ENCODE measurements at regions not wholly inside any gene's neighbourhood (a gene's known extent, or its start where the extent isn't known, plus 50 kb on each side); places are given as distances from the start of the nearest gene placed in this dataset.
"Not testable (repeated sequence)": the region's sequence is repeated elsewhere in the genome, so short reads cannot be mapped to it uniquely, and the experiment has no call there.

- H3K4me1 ChIP-seq; H3K27me3 ChIP-seq; H3K4me3 ChIP-seq; intact Hi-C loops (cut with DNase I); H3K36me3 ChIP-seq; H3K9me3 ChIP-seq: not testable (repeated sequence)
- peak overlapping the region in 4 of 12 donors; percentile 38 to 53 (median 44) for H3K27ac ChIP-seq
- TF ChIP-seq, protein P1, sequence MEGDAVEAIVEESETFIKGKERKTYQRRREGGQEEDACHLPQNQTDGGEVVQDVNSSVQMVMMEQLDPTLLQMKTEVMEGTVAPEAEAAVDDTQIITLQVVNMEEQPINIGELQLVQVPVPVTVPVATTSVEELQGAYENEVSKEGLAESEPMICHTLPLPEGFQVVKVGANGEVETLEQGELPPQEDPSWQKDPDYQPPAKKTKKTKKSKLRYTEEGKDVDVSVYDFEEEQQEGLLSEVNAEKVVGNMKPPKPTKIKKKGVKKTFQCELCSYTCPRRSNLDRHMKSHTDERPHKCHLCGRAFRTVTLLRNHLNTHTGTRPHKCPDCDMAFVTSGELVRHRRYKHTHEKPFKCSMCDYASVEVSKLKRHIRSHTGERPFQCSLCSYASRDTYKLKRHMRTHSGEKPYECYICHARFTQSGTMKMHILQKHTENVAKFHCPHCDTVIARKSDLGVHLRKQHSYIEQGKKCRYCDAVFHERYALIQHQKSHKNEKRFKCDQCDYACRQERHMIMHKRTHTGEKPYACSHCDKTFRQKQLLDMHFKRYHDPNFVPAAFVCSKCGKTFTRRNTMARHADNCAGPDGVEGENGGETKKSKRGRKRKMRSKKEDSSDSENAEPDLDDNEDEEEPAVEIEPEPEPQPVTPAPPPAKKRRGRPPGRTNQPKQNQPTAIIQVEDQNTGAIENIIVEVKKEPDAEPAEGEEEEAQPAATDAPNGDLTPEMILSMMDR (IDR thresholded peaks at IDR 0.05) = peak; percentile 25 to 59 (median 42)
- ATAC-seq (peak; percentile 50 to 66 (median 62)), DNase-seq (peak; percentile 82 to 90 (median 88))
- WGBS, 4 donors = 2 to 13% (median 9%) methylated on average over 8 to 13 of the region's 16 CpGs; no CpG with 5 or more reads in 1 of the 4 donors
Observed at GRCh38 chr21:5123655-5124054, 5397.7 kb upstream of the TPTE start.

DNA sequence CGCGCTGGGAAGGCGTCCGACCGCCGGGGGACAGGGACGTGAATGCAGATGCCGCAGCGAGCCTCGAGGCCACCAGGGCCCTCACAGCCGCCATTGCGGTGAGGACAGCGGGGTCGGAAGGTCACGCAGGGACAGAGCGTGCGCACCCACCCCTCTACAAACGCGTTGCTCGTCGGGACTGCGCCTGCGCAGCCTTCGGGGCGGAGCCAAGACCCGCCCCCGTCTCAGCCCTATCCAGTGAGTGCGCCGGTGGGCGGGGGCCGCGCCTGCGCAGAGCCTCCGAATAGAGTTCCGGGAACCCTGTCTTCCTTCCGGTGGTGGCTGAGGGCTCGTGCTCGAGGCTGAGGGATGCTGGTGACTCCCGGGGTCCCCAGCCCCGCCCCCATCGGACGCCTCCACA, 5393.1 kb upstream of the TPTE start:
- H3K4me1 ChIP-seq, H3K9me3 ChIP-seq: not testable (repeated sequence)
- 0 to 1% methylated on average over 25 to 37 of the region's 42 CpGs; no CpG with 5 or more reads in 2 of the 4 donors for WGBS, 4 donors

GRCh38 chr21:5133824-5134223, 5387.6 kb upstream of the TPTE start:
- H3K36me3 ChIP-seq; H3K9me3 ChIP-seq; H3K4me3 ChIP-seq; H3K4me1 ChIP-seq; ATAC-seq; intact Hi-C loops (cut with DNase I); DNase-seq; H3K27me3 ChIP-seq; H3K27ac ChIP-seq: not testable (repeated sequence)
- WGBS, 4 donors = 87% methylated on average over 3 of the region's 19 CpGs; no CpG with 5 or more reads in 3 of the 4 donors

More for the DNA sequence above, 5393.1 kb upstream of the TPTE start:
- H3K27me3 ChIP-seq; intact Hi-C loops (cut with DNase I); H3K36me3 ChIP-seq: not testable (repeated sequence)
- ATAC-seq (peak; percentile 89 to 96 (median 93)), DNase-seq (peak; percentile 93 to 99 (median 97))
- peak overlapping the region in 10 of 12 donors; percentile 54 to 82 (median 74) for H3K27ac ChIP-seq
- peak overlapping the region in 10 of 12 donors; percentile 37 to 63 (median 54) for H3K4me3 ChIP-seq
- peak in 1 of 2 donors; percentile 34 for TF ChIP-seq POLR2A (IDR thresholded peaks at IDR 0.05)

DNA sequence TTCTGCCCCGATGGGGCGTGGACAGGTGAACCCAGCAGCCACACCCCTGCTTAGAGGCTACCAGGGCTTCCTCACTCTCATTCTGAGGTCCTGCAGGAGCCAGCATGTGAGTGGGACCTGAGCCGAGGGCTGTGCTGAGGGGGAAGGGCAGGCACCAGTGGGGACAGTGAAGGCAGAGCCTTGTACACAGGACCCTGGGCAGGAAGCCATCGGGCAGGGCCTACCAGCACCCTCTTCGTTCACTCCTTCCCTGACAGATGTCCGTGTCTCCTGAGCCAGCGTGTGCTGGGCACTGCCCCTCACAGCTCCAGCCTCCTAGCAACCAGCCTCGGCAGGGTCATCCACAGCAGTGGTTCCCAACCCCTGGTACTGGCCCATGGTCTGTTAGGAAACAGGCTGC, 5385.0 kb upstream of the TPTE start:
- ATAC-seq; H3K4me1 ChIP-seq; H3K36me3 ChIP-seq; H3K27me3 ChIP-seq; intact Hi-C loops (cut with DNase I); H3K27ac ChIP-seq; H3K4me3 ChIP-seq; H3K9me3 ChIP-seq: not testable (repeated sequence)
- peak in 3 of 5 donors; percentile 4 to 18 (median 16) for DNase-seq
- WGBS, 4 donors = 80 to 100% methylated on average over 1 of the region's 8 CpGs; no CpG with 5 or more reads in 2 of the 4 donors

- H3K36me3 ChIP-seq; intact Hi-C loops (cut with DNase I); H3K27me3 ChIP-seq; ATAC-seq; H3K4me1 ChIP-seq; H3K4me3 ChIP-seq; H3K9me3 ChIP-seq; H3K27ac ChIP-seq: not testable (repeated sequence)
- peak in 2 of 5 donors; percentile 1 to 4 for DNase-seq
- 95 to 97% methylated on average over 12 to 18 of the region's 18 CpGs; no CpG with 5 or more reads in 2 of the 4 donors for WGBS, 4 donors
Observed at GRCh38 chr21:5137006-5137405, 5384.4 kb upstream of the TPTE start.

DNA sequence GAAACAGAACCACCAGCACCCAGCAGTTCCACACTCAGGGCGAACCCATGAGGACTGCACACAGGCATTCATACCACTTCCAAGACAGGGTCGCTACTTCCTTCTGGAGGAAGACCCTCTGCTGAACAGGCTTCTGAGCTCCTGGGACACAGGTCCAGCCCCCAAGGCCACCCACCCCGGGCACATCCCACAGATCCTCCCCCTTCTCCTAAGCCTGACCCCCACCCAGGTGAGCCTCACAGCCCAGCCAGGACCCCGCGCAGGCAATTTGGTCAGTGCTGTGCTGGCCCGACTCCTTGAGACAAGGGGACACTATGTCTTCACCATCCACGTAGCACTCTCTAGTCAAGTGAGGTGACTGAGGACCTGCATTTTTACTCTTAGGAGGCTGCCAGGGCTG, 5382.7 kb upstream of the TPTE start:
- H3K36me3 ChIP-seq; ATAC-seq; H3K27me3 ChIP-seq; H3K4me1 ChIP-seq; intact Hi-C loops (cut with DNase I); H3K9me3 ChIP-seq; H3K4me3 ChIP-seq; H3K27ac ChIP-seq: not testable (repeated sequence)
- peak in 2 of 5 donors; percentile 3 to 13 for DNase-seq
- 94 to 100% (median 95%) methylated on average over 1 to 6 of the region's 7 CpGs; no CpG with 5 or more reads in 1 of the 4 donors for WGBS, 4 donors

GRCh38 chr21:5139528-5139927, 5381.9 kb upstream of the TPTE start:
- H3K27me3 ChIP-seq; H3K4me3 ChIP-seq; intact Hi-C loops (cut with DNase I); H3K9me3 ChIP-seq; H3K27ac ChIP-seq; H3K4me1 ChIP-seq; H3K36me3 ChIP-seq; DNase-seq: not testable (repeated sequence)
- peak in 1 of 4 donors; percentile 44 for ATAC-seq
- whole genome bisulfite sequencing, 4 donors = no CpG with 5 or more reads among the region's 11 CpGs

GRCh38 chr21:5143011-5143410, 5378.4 kb upstream of the TPTE start:
- ATAC-seq; H3K27ac ChIP-seq; H3K4me1 ChIP-seq; intact Hi-C loops (cut with DNase I); H3K9me3 ChIP-seq; H3K4me3 ChIP-seq; H3K27me3 ChIP-seq; H3K36me3 ChIP-seq: not testable (repeated sequence)
- 90 to 100% (median 96%) methylated on average over 1 to 5 of the region's 6 CpGs; no CpG with 5 or more reads in 1 of the 4 donors for WGBS, 4 donors
- DNase-seq = peak in 1 of 5 donors; percentile 5

GRCh38 chr21:5144731-5145130, 5376.7 kb upstream of the TPTE start:
- H3K27me3 ChIP-seq; H3K27ac ChIP-seq; H3K4me1 ChIP-seq; H3K4me3 ChIP-seq; H3K36me3 ChIP-seq; intact Hi-C loops (cut with DNase I); H3K9me3 ChIP-seq; ATAC-seq: not testable (repeated sequence)
- DNase-seq = peak in 2 of 5 donors; percentile 3 to 59
- 82 to 89% (median 83%) methylated on average over 7 to 9 of the region's 15 CpGs; no CpG with 5 or more reads in 1 of the 4 donors for WGBS, 4 donors

Measured in heart left ventricle (tissue), 16 donors.